ENCODE measurements at regions not wholly inside any gene's neighbourhood (a gene's known extent, or its start where the extent isn't known, plus 50 kb on each side); places are given as distances from the start of the nearest gene placed in this dataset.

DNA sequence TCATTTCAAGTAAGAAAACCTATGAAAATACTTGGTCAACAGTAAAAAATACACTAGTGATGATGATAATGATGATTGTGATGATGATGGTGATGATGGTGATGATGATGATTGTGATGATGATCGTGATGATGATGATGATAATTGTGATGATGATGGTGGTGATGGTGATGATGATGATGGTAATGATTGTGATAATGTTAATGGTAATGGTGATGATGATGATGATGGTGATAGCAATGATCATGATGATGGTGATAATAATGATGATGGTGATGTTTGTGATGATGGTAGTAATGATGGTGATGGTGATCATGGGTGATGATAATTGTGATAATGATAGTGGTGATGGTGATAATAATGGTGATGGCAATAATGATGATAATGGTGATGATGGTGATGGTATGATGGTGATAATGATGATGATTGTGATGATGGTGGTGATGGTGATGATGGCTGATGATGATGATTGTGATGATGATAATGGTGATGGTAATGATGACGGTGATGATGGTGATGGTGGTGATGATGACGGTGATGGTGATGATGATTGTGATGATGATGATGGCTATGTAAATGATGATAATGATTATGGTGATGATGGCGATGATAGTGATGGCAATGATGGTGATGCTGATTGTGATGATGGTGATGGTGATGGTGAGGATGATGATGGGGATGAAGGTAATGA lies 62.1 kb downstream of the VCX3A start:
- no peak overlapping the region for H3K27ac ChIP-seq
- no peaks in the 10 kb centered on the region for H3K9me3 ChIP-seq
- no peaks in the 10 kb centered on the region for H3K36me3 ChIP-seq
- no peak for DNase-seq (ENCODE audit: extremely low spot score in 2 of 2)
- H3K4me1 ChIP-seq, result no peaks in the 10 kb centered on the region
- no peak overlapping the region for H3K4me3 ChIP-seq
- intact Hi-C loops (cut with DNase I), result no loop called here
- no peaks in the 10 kb centered on the region for H3K27me3 ChIP-seq
- TF ChIP-seq POLR2AphosphoS5 (IDR thresholded peaks at IDR 0.05; ENCODE audit: insufficient read depth in 1 of 2, low read depth in 1 of 2), result no peak
- TF ChIP-seq, protein P1, sequence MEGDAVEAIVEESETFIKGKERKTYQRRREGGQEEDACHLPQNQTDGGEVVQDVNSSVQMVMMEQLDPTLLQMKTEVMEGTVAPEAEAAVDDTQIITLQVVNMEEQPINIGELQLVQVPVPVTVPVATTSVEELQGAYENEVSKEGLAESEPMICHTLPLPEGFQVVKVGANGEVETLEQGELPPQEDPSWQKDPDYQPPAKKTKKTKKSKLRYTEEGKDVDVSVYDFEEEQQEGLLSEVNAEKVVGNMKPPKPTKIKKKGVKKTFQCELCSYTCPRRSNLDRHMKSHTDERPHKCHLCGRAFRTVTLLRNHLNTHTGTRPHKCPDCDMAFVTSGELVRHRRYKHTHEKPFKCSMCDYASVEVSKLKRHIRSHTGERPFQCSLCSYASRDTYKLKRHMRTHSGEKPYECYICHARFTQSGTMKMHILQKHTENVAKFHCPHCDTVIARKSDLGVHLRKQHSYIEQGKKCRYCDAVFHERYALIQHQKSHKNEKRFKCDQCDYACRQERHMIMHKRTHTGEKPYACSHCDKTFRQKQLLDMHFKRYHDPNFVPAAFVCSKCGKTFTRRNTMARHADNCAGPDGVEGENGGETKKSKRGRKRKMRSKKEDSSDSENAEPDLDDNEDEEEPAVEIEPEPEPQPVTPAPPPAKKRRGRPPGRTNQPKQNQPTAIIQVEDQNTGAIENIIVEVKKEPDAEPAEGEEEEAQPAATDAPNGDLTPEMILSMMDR (IDR thresholded peaks at IDR 0.05), result no peak
- TF ChIP-seq POLR2A (IDR thresholded peaks at IDR 0.05), result no peak

DNA sequence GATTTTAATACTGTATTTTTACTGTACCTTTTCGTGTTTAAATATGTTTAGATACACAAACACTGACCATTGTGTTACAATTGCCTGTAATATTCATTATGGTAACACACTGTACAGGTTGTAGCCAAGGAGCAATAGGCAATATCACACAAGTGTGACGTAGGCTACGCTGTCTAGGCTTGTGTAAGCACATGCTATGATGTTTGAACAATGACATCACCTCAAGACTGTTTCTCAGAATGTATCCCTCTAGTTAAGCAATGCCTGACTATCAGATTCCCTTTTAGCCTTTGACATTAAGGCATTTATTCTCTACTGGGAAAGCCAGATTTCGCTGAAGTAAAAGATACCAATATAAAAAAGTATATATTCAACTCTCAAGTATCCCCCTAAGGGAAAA lies 66.2 kb downstream of the VCX3A start:
- TF ChIP-seq, protein P1 (IDR thresholded peaks at IDR 0.05), result no peak
- TF ChIP-seq POLR2AphosphoS5 (IDR thresholded peaks at IDR 0.05; ENCODE audit: insufficient read depth in 1 of 2, low read depth in 1 of 2) (no peak), POLR2A (IDR thresholded peaks at IDR 0.05) (no peak)
- intact Hi-C loops (cut with DNase I), result no loop called here
- Histone ChIP-seq H3K27ac (no peak overlapping the region), H3K27me3 (no peaks in the 10 kb centered on the region), H3K36me3 (no peaks in the 10 kb centered on the region), H3K9me3 (no peaks in the 10 kb centered on the region), H3K4me1 (no peaks in the 10 kb centered on the region), H3K4me3 (no peak overlapping the region)
- DNase-seq (ENCODE audit: extremely low spot score in 2 of 2), result no peak

- Histone ChIP-seq H3K9me3 (no peaks in the 10 kb centered on the region), H3K27me3 (no peaks in the 10 kb centered on the region), H3K4me1 (no peaks in the 10 kb centered on the region), H3K4me3 (no peak overlapping the region), H3K36me3 (no peaks in the 10 kb centered on the region), H3K27ac (no peak overlapping the region)
- intact Hi-C loops (cut with DNase I), result no loop called here
- no peak for TF ChIP-seq POLR2A (IDR thresholded peaks at IDR 0.05)
- TF ChIP-seq, protein P1 (IDR thresholded peaks at IDR 0.05), result no peak
- TF ChIP-seq POLR2AphosphoS5 (IDR thresholded peaks at IDR 0.05; ENCODE audit: insufficient read depth in 1 of 2, low read depth in 1 of 2), result no peak
- no peak for DNase-seq (ENCODE audit: extremely low spot score in 2 of 2)
These were observed 69.2 kb downstream of the VCX3A start for GRCh38 chrX:6465756-6466155.

DNA sequence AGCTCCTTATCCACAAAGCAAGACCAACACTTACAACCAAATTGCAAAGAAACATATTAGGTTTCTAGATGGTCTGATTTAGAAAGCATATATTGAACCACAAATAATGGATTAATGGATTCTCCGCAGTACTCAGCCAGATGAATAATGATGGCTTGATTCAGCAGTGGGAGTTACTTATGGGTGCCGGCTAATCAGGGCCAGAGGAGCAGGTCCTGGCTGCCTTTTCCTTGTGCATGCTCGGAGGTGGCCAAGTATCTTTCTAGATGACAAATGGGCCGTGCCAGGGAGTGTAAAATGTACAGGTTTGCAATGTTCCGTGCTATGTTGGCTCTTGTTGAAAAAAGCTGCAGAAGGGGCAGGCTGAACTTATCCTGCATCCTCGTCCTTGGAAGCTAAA lies 70.2 kb downstream of the VCX3A start:
- no peak overlapping the region for H3K4me3 ChIP-seq
- no peak overlapping the region for H3K27ac ChIP-seq
- no peaks in the 10 kb centered on the region for H3K4me1 ChIP-seq
- no peaks in the 10 kb centered on the region for H3K36me3 ChIP-seq
- intact Hi-C loops (cut with DNase I), result no loop called here
- no peak for DNase-seq (ENCODE audit: extremely low spot score in 2 of 2)
- H3K27me3 ChIP-seq, result no peaks in the 10 kb centered on the region
- TF ChIP-seq POLR2A (IDR thresholded peaks at IDR 0.05), result no peak
- TF ChIP-seq, protein P1 (IDR thresholded peaks at IDR 0.05), result no peak
- no peak for TF ChIP-seq POLR2AphosphoS5 (IDR thresholded peaks at IDR 0.05; ENCODE audit: insufficient read depth in 1 of 2, low read depth in 1 of 2)
- no peaks in the 10 kb centered on the region for H3K9me3 ChIP-seq

GRCh38 chrX:6460893-6461490 lies 73.9 kb downstream of the VCX3A start:
- no peak for TF ChIP-seq POLR2AphosphoS5 (IDR thresholded peaks at IDR 0.05; ENCODE audit: insufficient read depth in 1 of 2, low read depth in 1 of 2)
- no peak for TF ChIP-seq POLR2A (IDR thresholded peaks at IDR 0.05)
- TF ChIP-seq, protein P1 (IDR thresholded peaks at IDR 0.05), result no peak
- Histone ChIP-seq H3K27ac (no peak overlapping the region), H3K4me1 (no peaks in the 10 kb centered on the region), H3K36me3 (no peaks in the 10 kb centered on the region), H3K27me3 (no peaks in the 10 kb centered on the region), H3K9me3 (no peaks in the 10 kb centered on the region), H3K4me3 (no peak overlapping the region)
- no peak for DNase-seq (ENCODE audit: extremely low spot score in 2 of 2)
- intact Hi-C loops (cut with DNase I), result no loop called here

All from vagina (tissue), 2 donors.